ENCODE measurements at regions not wholly inside any gene's neighbourhood (a gene's known extent, or its start where the extent isn't known, plus 50 kb on each side); places are given as distances from the start of the nearest gene placed in this dataset.
A peak's percentile ranks its signal among the peaks of the same experiment; 100 is the strongest.

- TF ChIP-seq CTCF (IDR thresholded peaks at IDR 0.05; ENCODE audit: low read depth, low read length) (no peak), MYC (IDR thresholded peaks at IDR 0.05; ENCODE audit: low read depth, low read length) (peak; percentile 44), MAX (IDR thresholded peaks at IDR 0.05; ENCODE audit: low read depth, low read length) (peak; percentile 58)
- peak; percentile 95 for DNase-seq (ENCODE audit: low read depth)
- no peak overlapping the region for H3K4me3 ChIP-seq (ENCODE audit: low read depth, low read length)
Observed at GRCh38 chr9:134267881-134268724, 58.2 kb upstream of the RXRA start.

GRCh38 chr9:134268747-134269146 lies 57.5 kb upstream of the RXRA start:
- TF ChIP-seq MAX (IDR thresholded peaks at IDR 0.05; ENCODE audit: low read depth, low read length) = peak; percentile 34; the same call in 1 of the 2 replicates
- TF ChIP-seq POLR2A (IDR thresholded peaks at IDR 0.05; ENCODE audit: extremely low read depth, insufficient read length) = no peak
- TF ChIP-seq MYC (IDR thresholded peaks at IDR 0.05; ENCODE audit: low read depth, low read length) = peak; percentile 2; the same call in 1 of the 2 replicates
- no peak for TF ChIP-seq CTCF (IDR thresholded peaks at IDR 0.05; ENCODE audit: low read depth, low read length)
- no peak overlapping the region for H3K4me3 ChIP-seq (ENCODE audit: low read depth, low read length)
- no peak for DNase-seq (ENCODE audit: low read depth)

GRCh38 chr9:134271338-134272301 lies 54.6 kb upstream of the RXRA start:
- no peak overlapping the region for H3K4me3 ChIP-seq (ENCODE audit: low read depth, low read length)
- no peak for TF ChIP-seq POLR2A (IDR thresholded peaks at IDR 0.05; ENCODE audit: extremely low read depth, insufficient read length)
- TF ChIP-seq MAX (IDR thresholded peaks at IDR 0.05; ENCODE audit: low read depth, low read length) = no peak
- no peak for TF ChIP-seq CTCF (IDR thresholded peaks at IDR 0.05; ENCODE audit: low read depth, low read length)
- TF ChIP-seq MYC (IDR thresholded peaks at IDR 0.05; ENCODE audit: low read depth, low read length) = no peak
- no peak for DNase-seq (ENCODE audit: low read depth)

- no peak for DNase-seq (ENCODE audit: low read depth)
- TF ChIP-seq POLR2A (IDR thresholded peaks at IDR 0.05; ENCODE audit: extremely low read depth, insufficient read length) (no peak), MAX (IDR thresholded peaks at IDR 0.05; ENCODE audit: low read depth, low read length) (no peak), MYC (IDR thresholded peaks at IDR 0.05; ENCODE audit: low read depth, low read length) (no peak)
- no peak overlapping the region for H3K4me3 ChIP-seq (ENCODE audit: low read depth, low read length)
Observed at GRCh38 chr9:134272302-134273023, 53.8 kb upstream of the RXRA start.

- H3K4me3 ChIP-seq (ENCODE audit: low read depth, low read length) = no peak overlapping the region
- DNase-seq (ENCODE audit: low read depth) = no peak
- TF ChIP-seq MYC (IDR thresholded peaks at IDR 0.05; ENCODE audit: low read depth, low read length) = no peak
- TF ChIP-seq MAX (IDR thresholded peaks at IDR 0.05; ENCODE audit: low read depth, low read length) = no peak
Observed at GRCh38 chr9:134273647-134274046, 52.6 kb upstream of the RXRA start.

GRCh38 chr9:134275375-134275774 lies 50.9 kb upstream of the RXRA start:
- no peak for TF ChIP-seq MAX (IDR thresholded peaks at IDR 0.05; ENCODE audit: low read depth, low read length)
- peak; percentile 22 for TF ChIP-seq CTCF (IDR thresholded peaks at IDR 0.05; ENCODE audit: low read depth, low read length)
- H3K4me3 ChIP-seq (ENCODE audit: low read depth, low read length) = no peak overlapping the region
- peak; percentile 49 for DNase-seq (ENCODE audit: low read depth)
